Astrocyte (in vitro differentiated cells and primary cell): ENCODE measurements at regions not wholly inside any gene's neighbourhood (a gene's known extent, or its start where the extent isn't known, plus 50 kb on each side); places are given as distances from the start of the nearest gene placed in this dataset.

Source experiments
- EZH2 ChIP-seq: IDR thresholded peaks from 2 replicates; pipeline ENCODE4 v1.6.1; 2012; ENCODE audit warnings: mild to moderate bottlenecking, low read length, inconsistent platforms; ENCODE audit not compliant: insufficient read depth
- TF ChIP-seq, protein P1 (sequence below): IDR thresholded peaks from 2 replicates; pipeline ENCODE4 v1.5.1; 2011; ENCODE audit warnings: low read depth, mild to moderate bottlenecking, inconsistent platforms, low read length, moderate library complexity; ENCODE audit not compliant: insufficient read depth

- no peak for TF ChIP-seq EZH2
- TF ChIP-seq, protein P1, sequence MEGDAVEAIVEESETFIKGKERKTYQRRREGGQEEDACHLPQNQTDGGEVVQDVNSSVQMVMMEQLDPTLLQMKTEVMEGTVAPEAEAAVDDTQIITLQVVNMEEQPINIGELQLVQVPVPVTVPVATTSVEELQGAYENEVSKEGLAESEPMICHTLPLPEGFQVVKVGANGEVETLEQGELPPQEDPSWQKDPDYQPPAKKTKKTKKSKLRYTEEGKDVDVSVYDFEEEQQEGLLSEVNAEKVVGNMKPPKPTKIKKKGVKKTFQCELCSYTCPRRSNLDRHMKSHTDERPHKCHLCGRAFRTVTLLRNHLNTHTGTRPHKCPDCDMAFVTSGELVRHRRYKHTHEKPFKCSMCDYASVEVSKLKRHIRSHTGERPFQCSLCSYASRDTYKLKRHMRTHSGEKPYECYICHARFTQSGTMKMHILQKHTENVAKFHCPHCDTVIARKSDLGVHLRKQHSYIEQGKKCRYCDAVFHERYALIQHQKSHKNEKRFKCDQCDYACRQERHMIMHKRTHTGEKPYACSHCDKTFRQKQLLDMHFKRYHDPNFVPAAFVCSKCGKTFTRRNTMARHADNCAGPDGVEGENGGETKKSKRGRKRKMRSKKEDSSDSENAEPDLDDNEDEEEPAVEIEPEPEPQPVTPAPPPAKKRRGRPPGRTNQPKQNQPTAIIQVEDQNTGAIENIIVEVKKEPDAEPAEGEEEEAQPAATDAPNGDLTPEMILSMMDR, result no peak
These were observed 52.3 kb upstream of the CLNK start for GRCh38 chr4:10736895-10737294.
